ENCODE measurements at regions not wholly inside any gene's neighbourhood (a gene's known extent, or its start where the extent isn't known, plus 50 kb on each side); places are given as distances from the start of the nearest gene placed in this dataset.

DNA sequence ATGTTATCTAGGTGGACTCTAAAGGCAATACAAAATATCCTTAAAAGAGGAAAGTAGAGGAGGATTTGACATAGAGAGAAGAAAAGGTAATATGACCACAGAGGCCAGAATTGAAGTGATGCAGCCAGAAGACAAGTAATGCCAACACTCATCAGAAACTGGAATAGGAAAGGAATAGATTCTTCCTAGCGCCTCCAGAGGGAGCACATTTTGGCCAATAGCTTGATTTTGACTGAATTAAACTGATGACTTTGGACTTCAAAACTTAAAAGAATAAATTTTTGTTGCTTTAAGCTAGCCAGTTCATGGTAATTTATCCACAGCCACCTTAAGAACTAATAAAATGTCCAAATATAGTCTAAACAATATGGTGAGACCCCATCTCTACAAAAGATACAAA lies 1921.9 kb downstream of the OLFM4 start:
- DNase-seq (ENCODE audit: extremely low spot score) = no peak
- TF ChIP-seq, protein P1, sequence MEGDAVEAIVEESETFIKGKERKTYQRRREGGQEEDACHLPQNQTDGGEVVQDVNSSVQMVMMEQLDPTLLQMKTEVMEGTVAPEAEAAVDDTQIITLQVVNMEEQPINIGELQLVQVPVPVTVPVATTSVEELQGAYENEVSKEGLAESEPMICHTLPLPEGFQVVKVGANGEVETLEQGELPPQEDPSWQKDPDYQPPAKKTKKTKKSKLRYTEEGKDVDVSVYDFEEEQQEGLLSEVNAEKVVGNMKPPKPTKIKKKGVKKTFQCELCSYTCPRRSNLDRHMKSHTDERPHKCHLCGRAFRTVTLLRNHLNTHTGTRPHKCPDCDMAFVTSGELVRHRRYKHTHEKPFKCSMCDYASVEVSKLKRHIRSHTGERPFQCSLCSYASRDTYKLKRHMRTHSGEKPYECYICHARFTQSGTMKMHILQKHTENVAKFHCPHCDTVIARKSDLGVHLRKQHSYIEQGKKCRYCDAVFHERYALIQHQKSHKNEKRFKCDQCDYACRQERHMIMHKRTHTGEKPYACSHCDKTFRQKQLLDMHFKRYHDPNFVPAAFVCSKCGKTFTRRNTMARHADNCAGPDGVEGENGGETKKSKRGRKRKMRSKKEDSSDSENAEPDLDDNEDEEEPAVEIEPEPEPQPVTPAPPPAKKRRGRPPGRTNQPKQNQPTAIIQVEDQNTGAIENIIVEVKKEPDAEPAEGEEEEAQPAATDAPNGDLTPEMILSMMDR (IDR thresholded peaks at IDR 0.05; ENCODE audit: control extremely low read depth, extremely low read depth, low read depth, missing control alignments) = no peak
- CTCF ChIA-PET = no interaction called here
- POLR2A ChIA-PET = no interaction called here

DNA sequence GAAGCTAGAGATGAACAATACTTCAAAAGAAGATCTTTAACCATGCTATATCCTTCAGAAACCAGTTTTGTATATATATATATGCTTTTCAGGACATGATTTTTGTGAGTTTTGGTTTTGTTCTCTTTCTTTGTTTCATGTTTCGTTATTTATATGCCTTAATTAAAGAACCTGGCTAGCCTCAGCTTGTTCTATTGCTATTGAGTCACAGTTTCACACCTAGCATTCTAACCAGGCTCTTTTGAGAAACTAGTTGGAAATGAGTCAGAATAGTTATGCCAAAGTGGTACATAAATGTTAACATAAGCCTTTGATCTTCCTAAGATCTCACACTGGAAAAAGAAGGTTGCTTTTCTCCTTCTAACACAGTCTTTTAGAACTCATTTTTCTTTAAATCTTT lies 1925.2 kb downstream of the OLFM4 start:
- DNase-seq (ENCODE audit: extremely low spot score) = no peak
- TF ChIP-seq, protein P1 (IDR thresholded peaks at IDR 0.05; ENCODE audit: control extremely low read depth, extremely low read depth, low read depth, missing control alignments) = no peak
- POLR2A ChIA-PET = no interaction called here
- CTCF ChIA-PET = no interaction called here

DNA sequence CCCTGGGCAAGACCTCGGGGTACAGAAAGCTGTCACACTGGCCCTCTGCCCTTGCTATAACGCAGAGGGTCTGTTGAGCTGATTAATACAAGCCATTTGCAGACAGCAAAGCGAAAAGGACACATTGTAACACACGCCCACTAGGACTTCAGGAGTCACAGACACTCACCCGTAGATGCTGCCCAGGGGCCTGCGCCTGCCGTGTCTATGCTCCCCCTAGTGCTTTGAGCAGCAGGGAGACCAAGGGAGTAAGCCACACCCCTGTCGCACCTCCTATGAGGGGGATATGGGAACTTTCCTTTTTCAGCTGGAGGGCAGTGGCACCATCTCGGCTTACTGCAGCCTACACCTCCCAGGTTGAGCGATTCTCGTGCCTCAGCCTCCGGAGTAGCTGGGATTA lies 1930.2 kb downstream of the OLFM4 start:
- POLR2A ChIA-PET = no interaction called here

DNA sequence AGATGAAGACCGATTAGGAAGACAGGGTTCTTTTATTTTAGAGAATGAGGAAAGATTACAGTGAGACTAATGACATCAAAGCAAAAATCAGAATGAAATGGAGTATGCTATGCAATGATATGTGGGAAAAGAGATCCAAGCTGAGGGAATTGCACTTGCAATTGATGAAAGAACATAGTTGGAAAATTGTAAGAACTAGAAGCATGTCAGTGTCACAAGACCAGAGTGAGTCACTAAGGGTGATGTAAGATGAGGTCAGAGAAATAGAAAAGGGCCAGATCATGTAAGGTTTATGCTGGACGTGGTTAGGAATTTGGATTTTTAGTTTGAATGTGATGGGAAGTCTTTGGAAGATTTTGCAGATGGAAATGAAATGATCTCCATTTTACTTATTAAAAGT lies 1937.3 kb downstream of the OLFM4 start:
- TF ChIP-seq, protein P1 (IDR thresholded peaks at IDR 0.05; ENCODE audit: control extremely low read depth, extremely low read depth, low read depth, missing control alignments) = no peak
- no peak for DNase-seq (ENCODE audit: extremely low spot score)
- POLR2A ChIA-PET = no interaction called here
- CTCF ChIA-PET = no interaction called here

More for the DNA sequence above, 1930.2 kb downstream of the OLFM4 start:
- CTCF ChIA-PET = no interaction called here
- no peak for DNase-seq (ENCODE audit: extremely low spot score)
- TF ChIP-seq, protein P1 (IDR thresholded peaks at IDR 0.05; ENCODE audit: control extremely low read depth, extremely low read depth, low read depth, missing control alignments) = no peak

DNA sequence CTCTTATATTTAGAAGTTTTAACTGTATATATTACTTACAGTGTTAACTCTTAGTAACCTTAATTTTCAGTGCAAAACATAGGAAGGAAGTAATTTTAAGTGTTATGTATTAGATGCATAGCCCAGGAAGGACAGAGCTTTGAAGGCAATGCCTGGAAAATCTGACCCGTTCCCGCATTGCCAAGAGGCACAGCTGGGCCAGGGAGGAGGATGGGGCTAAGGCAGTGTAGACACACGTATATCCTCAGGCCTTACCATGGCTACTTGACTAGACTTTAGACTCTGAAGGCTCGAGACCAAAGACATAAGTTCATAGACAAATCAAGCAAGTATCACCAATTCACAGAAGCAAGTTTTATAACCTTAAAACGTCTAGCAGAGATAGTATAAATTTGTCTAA lies 1944.2 kb downstream of the OLFM4 start:
- ChIA-PET CTCF (no interaction called here), POLR2A (no interaction called here)
- TF ChIP-seq, protein P1 (IDR thresholded peaks at IDR 0.05; ENCODE audit: control extremely low read depth, extremely low read depth, low read depth, missing control alignments) = no peak
- DNase-seq (ENCODE audit: extremely low spot score) = no peak

DNA sequence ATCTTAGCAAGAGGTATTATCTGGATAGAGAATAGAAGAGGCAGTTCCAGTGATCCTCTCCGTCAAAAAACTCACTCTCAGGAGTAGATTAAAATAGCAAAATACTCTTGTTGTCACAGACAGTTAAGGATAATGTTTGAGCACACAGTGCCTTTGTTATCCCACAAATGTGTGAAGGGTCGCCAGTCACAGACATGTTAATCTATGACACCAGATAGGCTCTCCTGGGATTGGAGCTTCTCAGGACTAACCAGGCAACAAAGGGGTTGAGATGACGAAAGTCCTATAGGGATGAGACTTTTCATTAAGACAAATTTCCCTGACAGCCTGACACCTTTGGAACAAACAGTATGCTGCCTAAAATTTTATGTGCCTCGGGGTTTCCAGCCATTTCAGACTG lies 1947.1 kb downstream of the OLFM4 start:
- ChIA-PET POLR2A (no interaction called here), CTCF (no interaction called here)
- DNase-seq (ENCODE audit: extremely low spot score) = no peak
- TF ChIP-seq, protein P1 (IDR thresholded peaks at IDR 0.05; ENCODE audit: control extremely low read depth, extremely low read depth, low read depth, missing control alignments) = no peak

DNA sequence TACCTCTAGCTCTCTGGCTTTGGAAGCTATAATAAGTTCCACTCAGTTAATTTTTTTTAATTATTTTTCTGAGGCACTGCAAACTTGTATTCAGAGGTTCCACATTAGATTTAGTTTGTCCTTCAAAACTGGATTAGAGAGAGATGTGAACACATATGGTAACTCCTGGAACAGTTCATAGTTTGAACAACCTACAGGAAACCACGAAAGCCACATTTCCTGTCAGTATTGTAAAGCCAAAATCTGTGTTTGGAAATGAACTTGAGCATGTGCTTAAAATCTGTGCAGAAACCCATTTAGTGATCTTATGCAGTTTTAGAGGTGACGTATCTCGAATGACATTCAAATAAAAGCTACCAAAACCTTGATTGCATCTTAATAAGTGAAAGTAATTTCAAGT lies 1952.0 kb downstream of the OLFM4 start:
- TF ChIP-seq, protein P1 (IDR thresholded peaks at IDR 0.05; ENCODE audit: control extremely low read depth, extremely low read depth, low read depth, missing control alignments) = no peak
- no peak for DNase-seq (ENCODE audit: extremely low spot score)
- POLR2A ChIA-PET = no interaction called here
- CTCF ChIA-PET = interaction anchor here (1.1 to 1.4 kb wide), 2 partner anchors 10 to 11 kb away, joined by 3 to 6 read pairs; no protein-coding TSS in a partner anchor
